Esophagus muscularis mucosa (tissue), 3 donors: ENCODE measurements at regions not wholly inside any gene's neighbourhood (a gene's known extent, or its start where the extent isn't known, plus 50 kb on each side); places are given as distances from the start of the nearest gene placed in this dataset.

ENCODE experiments used
- POLR2AphosphoS5 ChIP-seq, 2 donors: sonication (generic); formaldehyde crosslinking; IDR thresholded peaks; one replicate each; pipeline ENCODE4 v1.6.1; 2017; ENCODE audit warnings: antibody characterized with exemption in 2 of 2
- TF ChIP-seq, protein P1 (sequence below), 3 experiments: fragments of 200-600 bp in 2 of 3; fragments of 450-650 bp in 1 of 3; sonication (generic) in 2 of 3; IDR thresholded peaks; one replicate each; pipeline ENCODE4 v1.5.1; 2017 to 2019; ENCODE audit warnings: antibody characterized with exemption in 3 of 3, mild to moderate bottlenecking in 2 of 3, moderate library complexity in 1 of 3

DNA sequence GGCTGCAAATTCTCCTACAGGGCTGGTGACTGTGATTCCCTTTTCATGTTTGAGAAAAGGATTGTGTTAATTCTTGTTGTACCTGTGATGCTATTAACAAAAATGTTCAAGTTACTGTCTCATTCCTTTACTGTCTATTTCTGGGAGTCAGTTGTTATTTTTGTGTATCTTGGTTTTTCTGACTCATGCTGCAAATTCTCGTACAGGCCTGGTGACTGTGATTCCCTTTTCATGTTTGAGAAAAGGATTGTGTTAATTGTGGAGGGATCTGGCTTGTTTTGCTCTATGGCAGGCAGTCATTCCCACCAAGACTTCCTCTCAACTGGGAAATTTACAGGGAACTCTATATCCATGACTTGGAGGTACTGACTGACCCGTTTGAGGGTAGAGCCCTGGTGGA, 693.4 kb upstream of the INTU start:
- no peak for TF ChIP-seq POLR2AphosphoS5 (IDR thresholded peaks at IDR 0.05)
- TF ChIP-seq, protein P1, sequence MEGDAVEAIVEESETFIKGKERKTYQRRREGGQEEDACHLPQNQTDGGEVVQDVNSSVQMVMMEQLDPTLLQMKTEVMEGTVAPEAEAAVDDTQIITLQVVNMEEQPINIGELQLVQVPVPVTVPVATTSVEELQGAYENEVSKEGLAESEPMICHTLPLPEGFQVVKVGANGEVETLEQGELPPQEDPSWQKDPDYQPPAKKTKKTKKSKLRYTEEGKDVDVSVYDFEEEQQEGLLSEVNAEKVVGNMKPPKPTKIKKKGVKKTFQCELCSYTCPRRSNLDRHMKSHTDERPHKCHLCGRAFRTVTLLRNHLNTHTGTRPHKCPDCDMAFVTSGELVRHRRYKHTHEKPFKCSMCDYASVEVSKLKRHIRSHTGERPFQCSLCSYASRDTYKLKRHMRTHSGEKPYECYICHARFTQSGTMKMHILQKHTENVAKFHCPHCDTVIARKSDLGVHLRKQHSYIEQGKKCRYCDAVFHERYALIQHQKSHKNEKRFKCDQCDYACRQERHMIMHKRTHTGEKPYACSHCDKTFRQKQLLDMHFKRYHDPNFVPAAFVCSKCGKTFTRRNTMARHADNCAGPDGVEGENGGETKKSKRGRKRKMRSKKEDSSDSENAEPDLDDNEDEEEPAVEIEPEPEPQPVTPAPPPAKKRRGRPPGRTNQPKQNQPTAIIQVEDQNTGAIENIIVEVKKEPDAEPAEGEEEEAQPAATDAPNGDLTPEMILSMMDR (IDR thresholded peaks at IDR 0.05), result no peak
